HFF-Myc (cell line): ENCODE measurements at regions not wholly inside any gene's neighbourhood (a gene's known extent, or its start where the extent isn't known, plus 50 kb on each side); places are given as distances from the start of the nearest gene placed in this dataset.

Experiments used
- DNase-seq: peaks from one replicate; pipeline ENCODE4 v3.0.0-alpha.2; 2011; ENCODE audit warnings: low read depth; ENCODE audit errors: extremely low read depth
- H3K4me3 ChIP-seq: replicated peaks from 2 replicates; pipeline ENCODE4 v1.5.1; 2011; ENCODE audit warnings: low read depth, mild to moderate bottlenecking, control low read depth, low read length
- CTCF ChIP-seq: IDR thresholded peaks from 2 replicates; pipeline ENCODE4 v1.5.1; 2012; ENCODE audit warnings: mild to moderate bottlenecking, low read depth, low read length, control low read depth; ENCODE audit errors: missing control alignments

- DNase-seq = no peak
- TF ChIP-seq CTCF = no peak
- no peak overlapping the region for H3K4me3 ChIP-seq
Measured at GRCh38 chr18:77772177-77772576, 522.5 kb downstream of the GALR1 start.

DNA sequence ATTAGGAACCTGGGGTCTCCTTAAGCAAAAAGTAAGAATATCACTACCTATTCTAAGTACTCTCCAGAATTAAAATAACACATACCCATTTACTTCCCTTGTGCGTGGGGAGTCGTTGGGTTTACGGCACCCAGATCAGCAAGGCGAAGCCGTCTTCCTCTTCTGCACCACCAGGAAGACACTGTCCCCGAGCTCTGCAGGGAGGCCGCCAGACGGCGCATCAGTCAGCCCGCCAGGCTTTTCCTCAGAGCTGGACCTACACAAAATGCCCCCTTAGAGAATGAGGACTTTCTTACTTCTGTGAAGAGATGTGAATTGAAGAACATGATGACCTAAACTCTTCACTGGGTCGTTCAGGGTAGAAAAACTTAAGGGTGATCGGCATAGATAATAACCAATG is 526.5 kb downstream of the GALR1 start:
- H3K4me3 ChIP-seq = no peak overlapping the region
- no peak for TF ChIP-seq CTCF
- no peak for DNase-seq

DNA sequence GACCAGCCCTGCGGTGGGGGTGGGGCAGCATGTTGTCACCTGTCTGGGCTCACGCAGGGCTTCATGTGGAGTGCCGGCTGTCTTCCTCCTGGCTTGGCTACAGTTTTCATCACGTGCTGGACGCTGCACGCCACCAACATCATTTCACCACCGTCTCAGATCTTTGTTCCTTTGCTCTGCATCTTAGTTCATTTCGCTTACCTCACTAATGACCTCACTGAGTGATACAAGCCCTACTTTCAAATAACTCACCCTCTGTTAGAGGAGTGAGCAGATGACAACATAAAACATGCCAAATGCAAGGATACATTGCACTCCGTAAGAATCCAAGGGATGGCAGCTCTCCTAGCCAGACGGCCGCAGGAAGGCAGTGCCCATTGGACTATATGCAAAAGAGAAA is 527.5 kb downstream of the GALR1 start:
- H3K4me3 ChIP-seq = no peak overlapping the region
- TF ChIP-seq CTCF = no peak
- DNase-seq = no peak

- H3K4me3 ChIP-seq = no peak overlapping the region
- DNase-seq = no peak
- TF ChIP-seq CTCF = no peak
Measured at GRCh38 chr18:77784759-77785379, 535.2 kb downstream of the GALR1 start.

DNA sequence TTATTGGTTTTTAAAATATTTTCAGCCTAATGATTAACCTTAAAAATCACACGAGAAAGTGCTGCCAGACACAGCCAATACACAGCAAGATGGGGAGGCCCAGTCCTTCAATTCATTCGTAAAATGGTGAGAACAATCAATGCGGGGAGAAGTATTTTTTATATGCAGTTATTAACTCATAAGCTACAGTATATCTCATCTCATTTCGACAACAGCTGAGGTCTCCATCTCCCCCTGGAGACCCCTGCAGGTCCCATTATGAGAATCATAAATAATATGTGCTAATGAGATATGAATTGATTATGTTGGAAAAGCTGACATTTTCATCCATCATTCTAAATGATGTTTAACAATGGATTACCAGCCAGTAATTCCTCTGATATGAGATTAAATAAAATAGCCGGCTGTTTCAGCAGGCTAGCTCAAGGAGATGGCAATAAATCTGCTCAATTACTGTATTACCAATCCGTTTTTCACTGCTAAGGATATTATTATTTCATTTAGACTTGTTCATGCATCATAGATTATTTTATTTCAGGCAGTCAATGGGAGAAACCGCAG is 535.8 kb downstream of the GALR1 start:
- TF ChIP-seq CTCF = no peak
- H3K4me3 ChIP-seq = no peak overlapping the region
- no peak for DNase-seq

GRCh38 chr18:77803024-77803423 is 553.4 kb downstream of the GALR1 start:
- TF ChIP-seq CTCF = no peak
- H3K4me3 ChIP-seq = no peak overlapping the region
- no peak for DNase-seq

GRCh38 chr18:77804382-77804781 is 554.7 kb downstream of the GALR1 start:
- no peak for DNase-seq
- H3K4me3 ChIP-seq = no peak overlapping the region
- no peak for TF ChIP-seq CTCF
